D341Med (cell line): ENCODE measurements at regions not wholly inside any gene's neighbourhood (a gene's known extent, or its start where the extent isn't known, plus 50 kb on each side); places are given as distances from the start of the nearest gene placed in this dataset.
"Not testable (repeated sequence)": the region's sequence is repeated elsewhere in the genome, so short reads cannot be mapped to it uniquely, and the experiment has no call there.

ENCODE experiments used
- DNase-seq: peaks from one replicate; pipeline ENCODE4 v3.0.0; 2012; ENCODE audit warnings: low spot score

- no peak for DNase-seq
Observed at GRCh38 chr2:38146907-38147307, 71.0 kb upstream of the CYP1B1 start.

GRCh38 chr2:38146275-38146906, 70.4 kb upstream of the CYP1B1 start:
- no peak for DNase-seq

- DNase-seq: no peak
Observed at GRCh38 chr2:38145236-38145635, 69.3 kb upstream of the CYP1B1 start.

DNA sequence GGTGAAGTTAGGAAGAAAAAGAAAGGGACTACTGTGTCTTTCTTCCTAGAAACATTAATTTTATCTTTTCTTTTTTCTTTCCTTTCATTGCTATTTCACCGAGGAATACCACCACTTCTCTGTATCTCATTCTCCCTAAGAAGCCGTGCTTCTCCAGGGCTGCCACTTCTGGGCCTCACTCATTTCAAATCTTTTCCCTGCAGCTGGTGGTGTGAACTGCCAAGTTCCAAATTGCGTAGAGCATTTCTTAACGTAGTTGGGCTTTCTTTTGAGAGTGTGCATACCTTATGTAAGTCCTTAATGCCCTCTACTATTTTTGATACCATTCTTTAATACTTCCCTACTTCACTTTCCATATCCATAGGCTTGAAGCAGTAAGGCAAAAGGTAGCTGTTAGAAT, 66.7 kb upstream of the CYP1B1 start:
- no peak for DNase-seq

DNA sequence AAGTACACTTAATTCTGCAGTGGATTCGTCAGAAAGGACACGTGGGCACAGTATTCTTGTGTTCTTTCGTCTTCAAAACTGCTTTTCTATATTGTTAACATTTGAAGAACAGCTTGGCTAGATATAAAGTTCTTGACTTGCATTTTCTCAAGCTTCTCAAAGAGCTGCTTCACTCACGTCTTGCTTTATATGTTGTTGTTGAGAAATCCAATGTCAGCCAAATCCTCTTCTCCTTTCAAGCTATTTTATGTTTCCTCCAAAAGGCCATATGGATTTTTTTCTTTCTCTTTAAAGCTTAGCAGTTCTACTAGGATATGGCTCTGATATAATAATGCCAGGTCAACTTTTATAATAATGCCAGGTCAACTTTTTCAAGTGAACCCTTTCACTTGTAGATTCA, 65.5 kb upstream of the CYP1B1 start:
- DNase-seq: no peak

DNA sequence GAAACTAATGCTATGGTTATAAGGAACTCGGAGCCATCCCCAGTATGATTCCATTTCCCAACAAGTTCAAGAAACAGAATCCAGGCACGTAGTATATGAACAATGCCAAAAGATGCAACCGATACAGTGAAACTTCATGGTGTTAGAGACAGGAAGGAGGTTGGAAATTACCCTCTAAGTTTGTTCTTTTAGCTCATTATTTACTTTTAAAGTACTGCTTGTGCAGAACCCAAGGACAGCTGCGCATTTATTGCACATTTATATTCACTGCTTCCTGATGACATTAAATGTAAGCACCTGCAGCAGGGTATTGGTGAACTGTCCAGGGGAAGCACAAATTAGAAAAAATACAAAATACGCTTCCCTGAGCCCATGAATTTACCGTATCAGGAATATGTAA, 63.0 kb upstream of the CYP1B1 start:
- no peak for DNase-seq

DNA sequence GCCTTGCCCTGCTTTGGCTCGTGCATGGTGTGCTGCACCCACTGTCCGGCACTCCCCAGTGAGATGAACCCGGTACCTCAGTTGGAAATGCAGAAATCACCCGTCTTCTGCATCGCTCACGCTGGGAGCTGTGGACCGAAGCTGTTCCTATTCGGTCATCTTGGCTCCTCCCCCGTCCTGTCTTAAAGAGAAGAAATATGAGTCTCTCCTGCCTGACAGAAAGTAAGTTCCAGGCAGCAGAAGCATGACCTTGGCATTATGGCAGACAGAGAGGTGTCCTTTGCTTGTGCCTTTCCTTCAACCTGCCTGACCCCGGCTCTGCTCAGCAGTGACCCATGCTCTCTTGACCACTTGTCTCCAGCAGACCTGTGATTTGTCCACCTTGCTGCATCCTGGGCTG, 62.5 kb upstream of the CYP1B1 start:
- no peak for DNase-seq

DNA sequence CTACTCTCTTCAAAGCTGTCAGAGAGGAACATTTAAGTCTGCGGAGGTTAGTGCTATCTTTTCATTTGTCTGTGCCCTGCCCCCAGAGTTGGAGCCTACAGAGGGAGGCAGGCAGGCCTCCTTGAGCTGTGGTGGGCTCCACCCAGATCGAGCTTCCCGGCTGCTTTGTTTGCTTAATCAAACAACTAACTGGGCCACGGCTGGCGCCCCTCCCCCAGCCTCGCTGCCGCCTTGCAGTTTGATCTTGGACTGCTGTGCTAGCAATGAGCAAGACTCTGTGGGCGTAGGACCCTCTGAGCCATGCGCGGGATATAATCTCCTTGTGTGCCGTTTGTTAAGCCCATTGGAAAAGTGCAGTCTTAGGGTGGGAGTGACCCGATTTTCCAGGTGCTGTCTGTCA, 62.0 kb upstream of the CYP1B1 start:
- not testable (repeated sequence) for DNase-seq

GRCh38 chr2:38131676-38132075, 55.7 kb upstream of the CYP1B1 start:
- no peak for DNase-seq

- DNase-seq: no peak
Observed at GRCh38 chr2:38130876-38131275, 54.9 kb upstream of the CYP1B1 start.

DNA sequence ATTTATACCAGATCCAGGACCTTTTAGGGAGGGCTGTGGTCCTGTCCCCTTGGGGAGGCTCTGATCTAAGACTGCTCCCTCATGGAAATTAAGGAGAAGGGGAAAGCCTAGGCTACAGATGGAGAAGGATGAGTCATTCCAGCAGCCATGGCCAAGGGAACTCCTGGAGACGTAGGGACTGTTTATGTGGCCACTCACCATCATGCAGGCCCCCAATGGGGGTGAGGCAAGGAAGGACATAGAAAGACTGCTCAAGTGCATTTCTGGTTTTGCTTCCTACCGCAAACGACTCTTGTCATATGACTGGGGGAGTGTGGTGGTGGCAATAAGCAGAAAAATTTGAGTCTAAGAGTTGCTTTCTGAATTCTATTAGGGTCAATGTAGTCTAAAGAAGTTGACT, 54.0 kb upstream of the CYP1B1 start:
- no peak for DNase-seq

GRCh38 chr2:38129481-38129880, 53.5 kb upstream of the CYP1B1 start:
- no peak for DNase-seq

DNA sequence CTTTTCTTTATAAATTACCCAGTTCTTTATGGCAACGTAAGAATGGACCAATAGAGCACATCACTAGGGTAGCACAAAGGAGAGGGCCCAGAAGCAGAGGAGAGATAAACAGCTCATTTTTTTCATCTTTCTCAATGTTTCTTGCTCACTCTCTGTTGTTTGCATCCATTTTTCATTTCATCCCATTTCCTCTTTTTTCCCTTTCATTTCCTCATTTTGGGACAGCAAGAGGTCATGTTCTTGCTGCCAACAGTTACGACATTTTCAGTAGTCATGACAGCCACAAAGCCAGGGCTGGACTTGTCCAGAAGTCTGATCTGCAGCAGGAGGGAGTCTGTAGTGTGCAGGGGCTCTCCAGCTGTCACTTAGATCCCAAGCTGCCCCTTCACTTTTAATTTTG, 52.7 kb upstream of the CYP1B1 start:
- no peak for DNase-seq

DNA sequence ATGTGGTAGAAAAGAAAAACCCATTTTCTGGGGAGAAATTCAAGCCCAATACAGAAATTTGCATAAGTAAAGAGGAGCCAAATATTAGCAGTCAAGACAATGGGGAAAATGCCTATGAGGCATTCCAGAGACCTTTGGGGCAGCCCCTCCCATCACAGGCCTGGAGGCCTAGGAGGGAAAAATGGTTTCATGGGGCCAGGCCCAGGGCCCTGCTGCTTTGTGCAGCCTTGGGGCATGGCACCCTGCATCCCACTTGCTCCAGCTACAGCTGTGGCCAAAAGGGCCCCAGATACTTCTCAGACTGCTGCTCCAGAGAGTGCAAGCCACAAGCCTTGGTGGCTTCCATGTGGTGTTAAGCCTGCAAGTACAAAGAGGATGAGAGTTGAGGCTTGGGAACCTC, 51.3 kb upstream of the CYP1B1 start:
- DNase-seq: no peak

DNA sequence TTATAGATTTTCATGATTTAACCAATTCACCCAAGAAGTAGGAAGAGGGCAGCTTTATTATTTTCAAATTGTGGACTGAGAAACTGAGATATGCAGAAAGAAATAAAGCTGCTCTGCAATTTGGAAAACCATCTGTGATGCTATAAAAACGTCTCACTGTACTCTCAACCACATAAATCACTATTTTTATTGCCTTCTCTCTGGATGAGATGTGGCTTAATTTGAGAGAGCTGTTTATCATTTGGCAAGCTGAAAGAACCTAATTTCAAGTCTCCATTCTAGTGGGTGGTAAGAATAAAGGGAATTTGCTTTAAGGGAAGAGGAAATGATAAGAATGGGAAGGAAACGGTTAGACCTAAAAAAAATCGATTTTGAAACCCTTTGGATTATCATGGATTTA, 49.9 kb upstream of the CYP1B1 start:
- no peak for DNase-seq
